Loucy (cell line): ENCODE measurements at regions not wholly inside any gene's neighbourhood (a gene's known extent, or its start where the extent isn't known, plus 50 kb on each side); places are given as distances from the start of the nearest gene placed in this dataset.

ENCODE experiments used
- CTCF ChIP-seq: fragments of 200-600 bp; sonication (generic); conservative IDR thresholded peaks from 2 replicates; pipeline ENCODE4 v1.5.1; 2014; ENCODE audit warnings: mild to moderate bottlenecking, antibody characterized with exemption, low read length
- EZH2phosphoT487 ChIP-seq: fragments of 200-600 bp; IDR thresholded peaks from 2 replicates; pipeline ENCODE4 v1.6.1; 2018; ENCODE audit warnings: antibody characterized with exemption, mild to moderate bottlenecking, moderate library complexity, borderline replicate concordance

- no peak for TF ChIP-seq CTCF
- no peak for TF ChIP-seq EZH2phosphoT487
Measured at GRCh38 chr3:148280623-148281242, 417.0 kb upstream of the AGTR1 start.
